ENCODE measurements at regions not wholly inside any gene's neighbourhood (a gene's known extent, or its start where the extent isn't known, plus 50 kb on each side); places are given as distances from the start of the nearest gene placed in this dataset.
"Not testable (repeated sequence)": the region's sequence is repeated elsewhere in the genome, so short reads cannot be mapped to it uniquely, and the experiment has no call there.

GRCh38 chr1:120954736-120955135 is 65.2 kb downstream of the PPIAL4A start:
- no peak overlapping the region for H3K27ac ChIP-seq
- no peaks in the 10 kb centered on the region for H3K27me3 ChIP-seq
- WGBS, 2 donors = 61 to 64% methylated on average over 21 of the region's 21 CpGs
- no peaks in the 10 kb centered on the region for H3K9me3 ChIP-seq
- peaks cover 0 to 10% (median 0%) of the 10 kb centered on the region in 3 donors for H3K36me3 ChIP-seq
- no peak for DNase-seq (ENCODE audit: low spot score in 2 of 2)
- H3K4me3 ChIP-seq = no peak overlapping the region
- no peaks in the 10 kb centered on the region for H3K4me1 ChIP-seq
- TF ChIP-seq CTCF (IDR thresholded peaks at IDR 0.05) (no peak), POLR2A (IDR thresholded peaks at IDR 0.05) (no peak), EP300 (IDR thresholded peaks at IDR 0.05) (no peak)

- not testable (repeated sequence) for H3K27me3 ChIP-seq; DNase-seq (ENCODE audit: low spot score in 2 of 2); H3K36me3 ChIP-seq; H3K4me1 ChIP-seq; H3K27ac ChIP-seq; H3K9me3 ChIP-seq; H3K4me3 ChIP-seq
- WGBS, 2 donors = 73 to 82% methylated on average over 2 of the region's 2 CpGs
Measured at GRCh38 chr1:120955961-120956360, 66.4 kb downstream of the PPIAL4A start.

GRCh38 chr1:120966018-120966417 is 76.4 kb downstream of the PPIAL4A start:
- H3K4me3 ChIP-seq = not testable (repeated sequence)
- 80 to 92% methylated on average over 1 of the region's 5 CpGs for whole genome bisulfite sequencing, 2 donors

GRCh38 chr1:120972863-120973262 is 83.3 kb downstream of the PPIAL4A start:
- H3K27ac ChIP-seq, H3K27me3 ChIP-seq, H3K9me3 ChIP-seq, H3K4me3 ChIP-seq, H3K4me1 ChIP-seq, H3K36me3 ChIP-seq: not testable (repeated sequence)
- DNase-seq (ENCODE audit: low spot score in 2 of 2) = peak in 1 of 2 donors; percentile 25
- WGBS, 2 donors = 13 to 50% methylated on average over 1 of the region's 2 CpGs

More at GRCh38 chr1:120966018-120966417, 76.4 kb downstream of the PPIAL4A start:
- H3K27me3 ChIP-seq; H3K9me3 ChIP-seq; DNase-seq (ENCODE audit: low spot score in 2 of 2); H3K36me3 ChIP-seq; H3K27ac ChIP-seq; H3K4me1 ChIP-seq: not testable (repeated sequence)

- DNase-seq (ENCODE audit: low spot score in 2 of 2); H3K4me1 ChIP-seq; H3K9me3 ChIP-seq; H3K36me3 ChIP-seq; H3K4me3 ChIP-seq; H3K27me3 ChIP-seq; H3K27ac ChIP-seq: not testable (repeated sequence)
- 86 to 95% methylated on average over 4 of the region's 4 CpGs for WGBS, 2 donors
Measured at GRCh38 chr1:120973836-120974235, 84.3 kb downstream of the PPIAL4A start.

- 44 to 52% methylated on average over 5 to 6 of the region's 6 CpGs for WGBS, 2 donors
- not testable (repeated sequence) for H3K36me3 ChIP-seq; H3K4me3 ChIP-seq; H3K4me1 ChIP-seq; DNase-seq (ENCODE audit: low spot score in 2 of 2); H3K9me3 ChIP-seq; H3K27ac ChIP-seq; H3K27me3 ChIP-seq
Measured at GRCh38 chr1:120977279-120977678, 87.7 kb downstream of the PPIAL4A start.

- H3K27ac ChIP-seq; H3K4me3 ChIP-seq; DNase-seq (ENCODE audit: low spot score in 2 of 2); H3K4me1 ChIP-seq; H3K27me3 ChIP-seq; H3K9me3 ChIP-seq; H3K36me3 ChIP-seq: not testable (repeated sequence)
- 43 to 64% methylated on average over 1 to 2 of the region's 3 CpGs for whole genome bisulfite sequencing, 2 donors
Measured at GRCh38 chr1:120981489-120982094, 92.0 kb downstream of the PPIAL4A start.

- H3K9me3 ChIP-seq; DNase-seq (ENCODE audit: low spot score in 2 of 2); H3K4me3 ChIP-seq; H3K36me3 ChIP-seq; H3K27me3 ChIP-seq; H3K27ac ChIP-seq; H3K4me1 ChIP-seq: not testable (repeated sequence)
- WGBS, 2 donors = 91 to 100% methylated on average over 2 of the region's 2 CpGs
Measured at GRCh38 chr1:120994614-120995013, 105.0 kb downstream of the PPIAL4A start.

GRCh38 chr1:120995025-120995424 is 105.5 kb downstream of the PPIAL4A start:
- not testable (repeated sequence) for H3K27ac ChIP-seq; H3K9me3 ChIP-seq; H3K4me3 ChIP-seq; H3K4me1 ChIP-seq; H3K27me3 ChIP-seq; H3K36me3 ChIP-seq; DNase-seq (ENCODE audit: low spot score in 2 of 2)
- WGBS, 2 donors = no CpG with 5 or more reads among the region's 1 CpG

GRCh38 chr1:121001090-121001726 is 111.6 kb downstream of the PPIAL4A start:
- not testable (repeated sequence) for H3K36me3 ChIP-seq; H3K4me3 ChIP-seq; H3K9me3 ChIP-seq; DNase-seq (ENCODE audit: low spot score in 2 of 2); H3K27ac ChIP-seq; H3K27me3 ChIP-seq; H3K4me1 ChIP-seq
- no CpG with 5 or more reads among the region's 10 CpGs for WGBS, 2 donors

GRCh38 chr1:121003230-121003629 is 113.7 kb downstream of the PPIAL4A start:
- DNase-seq (ENCODE audit: low spot score in 2 of 2); H3K27ac ChIP-seq; H3K4me3 ChIP-seq; H3K4me1 ChIP-seq; H3K9me3 ChIP-seq; H3K36me3 ChIP-seq: not testable (repeated sequence)
- WGBS, 2 donors = no CpG with 5 or more reads among the region's 3 CpGs
- H3K27me3 ChIP-seq = peaks cover 0 to 15% of the 10 kb centered on the region in 2 donors

GRCh38 chr1:121006826-121007225 is 117.3 kb downstream of the PPIAL4A start:
- H3K4me3 ChIP-seq; H3K27ac ChIP-seq; H3K9me3 ChIP-seq; DNase-seq (ENCODE audit: low spot score in 2 of 2); H3K36me3 ChIP-seq: not testable (repeated sequence)
- H3K4me1 ChIP-seq = peaks cover 0 to 16% (median 0%) of the 10 kb centered on the region in 4 donors
- WGBS, 2 donors = 18 to 28% methylated on average over 11 to 21 of the region's 21 CpGs
- H3K27me3 ChIP-seq = peaks cover 0 to 29% of the 10 kb centered on the region in 2 donors

- 23 to 31% methylated on average over 7 of the region's 10 CpGs for WGBS, 2 donors
Measured at GRCh38 chr1:121007755-121008154, 118.2 kb downstream of the PPIAL4A start.

More at GRCh38 chr1:121007755-121008154, 118.2 kb downstream of the PPIAL4A start:
- H3K36me3 ChIP-seq; H3K27ac ChIP-seq; H3K9me3 ChIP-seq; H3K4me3 ChIP-seq; DNase-seq (ENCODE audit: low spot score in 2 of 2): not testable (repeated sequence)
- Histone ChIP-seq H3K27me3 (peaks cover 0 to 29% of the 10 kb centered on the region in 2 donors), H3K4me1 (peaks cover 0 to 16% (median 0%) of the 10 kb centered on the region in 4 donors)
